Fibroblast of villous mesenchyme (primary cell): ENCODE measurements at regions not wholly inside any gene's neighbourhood (a gene's known extent, or its start where the extent isn't known, plus 50 kb on each side); places are given as distances from the start of the nearest gene placed in this dataset.
"Not testable (repeated sequence)": the region's sequence is repeated elsewhere in the genome, so short reads cannot be mapped to it uniquely, and the experiment has no call there.

ENCODE experiments used
- DNase-seq: peaks from one replicate; pipeline ENCODE4 v3.0.0-alpha.2; 2010; ENCODE audit warnings: low read depth
- H3K4me3 ChIP-seq: 2 replicates; pipeline ENCODE4 v1.5.1; 2011; ENCODE audit warnings: low read depth, mild to moderate bottlenecking, low read length
- TF ChIP-seq, protein P1 (sequence below): IDR thresholded peaks from 2 replicates; pipeline ENCODE4 v1.5.1; 2012; ENCODE audit warnings: low read depth, mild to moderate bottlenecking, low read length; ENCODE audit not compliant: insufficient read depth

DNA sequence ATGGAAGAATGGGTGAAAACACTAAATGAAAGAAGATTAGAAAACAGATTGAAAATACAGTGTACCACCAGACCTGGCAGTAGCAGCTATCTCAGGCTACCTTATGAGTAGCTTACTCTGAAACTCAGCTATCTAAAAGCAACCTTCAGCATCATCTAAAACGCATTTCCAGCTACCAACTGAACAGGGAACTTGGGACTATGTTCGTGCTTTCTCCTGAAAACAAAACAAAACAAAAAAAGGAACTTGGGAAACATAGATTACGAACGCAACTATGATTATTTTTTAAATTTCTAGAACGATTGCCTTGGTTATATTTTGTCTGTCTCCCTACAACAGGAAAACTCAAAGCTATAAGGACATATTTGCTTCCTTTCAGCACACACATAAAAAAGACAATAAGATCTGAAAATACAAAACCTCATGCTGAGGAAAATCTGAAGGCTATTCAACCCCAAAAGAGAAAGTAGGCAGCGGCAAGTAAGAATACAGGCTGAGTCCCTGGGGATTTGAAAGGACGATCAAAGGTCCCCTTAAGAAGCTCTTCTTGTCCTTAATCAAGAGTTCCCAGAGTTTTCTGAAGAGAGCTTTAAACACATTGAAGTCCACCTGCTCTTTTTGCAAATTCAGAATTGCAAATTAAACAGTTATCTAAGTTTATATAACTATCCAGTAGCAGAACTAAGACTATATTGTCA is 53.4 kb downstream of the OR2K2 start:
- no peak for DNase-seq
- H3K4me3 ChIP-seq: no peak overlapping the region
- TF ChIP-seq, protein P1, sequence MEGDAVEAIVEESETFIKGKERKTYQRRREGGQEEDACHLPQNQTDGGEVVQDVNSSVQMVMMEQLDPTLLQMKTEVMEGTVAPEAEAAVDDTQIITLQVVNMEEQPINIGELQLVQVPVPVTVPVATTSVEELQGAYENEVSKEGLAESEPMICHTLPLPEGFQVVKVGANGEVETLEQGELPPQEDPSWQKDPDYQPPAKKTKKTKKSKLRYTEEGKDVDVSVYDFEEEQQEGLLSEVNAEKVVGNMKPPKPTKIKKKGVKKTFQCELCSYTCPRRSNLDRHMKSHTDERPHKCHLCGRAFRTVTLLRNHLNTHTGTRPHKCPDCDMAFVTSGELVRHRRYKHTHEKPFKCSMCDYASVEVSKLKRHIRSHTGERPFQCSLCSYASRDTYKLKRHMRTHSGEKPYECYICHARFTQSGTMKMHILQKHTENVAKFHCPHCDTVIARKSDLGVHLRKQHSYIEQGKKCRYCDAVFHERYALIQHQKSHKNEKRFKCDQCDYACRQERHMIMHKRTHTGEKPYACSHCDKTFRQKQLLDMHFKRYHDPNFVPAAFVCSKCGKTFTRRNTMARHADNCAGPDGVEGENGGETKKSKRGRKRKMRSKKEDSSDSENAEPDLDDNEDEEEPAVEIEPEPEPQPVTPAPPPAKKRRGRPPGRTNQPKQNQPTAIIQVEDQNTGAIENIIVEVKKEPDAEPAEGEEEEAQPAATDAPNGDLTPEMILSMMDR: no peak

DNA sequence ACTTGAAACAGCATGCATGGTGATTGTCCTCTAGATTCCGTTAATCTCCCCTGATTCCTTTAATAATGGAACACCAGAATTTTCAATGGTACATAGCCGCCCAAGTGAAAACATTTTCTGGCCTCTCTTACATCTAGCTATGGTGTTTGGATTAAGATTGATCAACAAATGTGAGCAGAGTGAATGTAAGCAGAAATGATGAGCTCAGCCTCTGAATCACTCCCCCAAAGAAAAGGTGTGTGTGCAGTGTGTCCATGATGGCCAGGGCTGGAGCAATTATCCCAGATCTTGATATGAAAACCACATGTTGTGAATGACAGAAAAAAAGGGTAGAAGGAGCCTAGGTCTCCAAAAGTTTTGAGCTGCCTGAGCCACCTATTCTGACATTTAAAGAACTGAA is 55.3 kb downstream of the OR2K2 start:
- H3K4me3 ChIP-seq: no peak overlapping the region
- DNase-seq: no peak
- TF ChIP-seq, protein P1: no peak

DNA sequence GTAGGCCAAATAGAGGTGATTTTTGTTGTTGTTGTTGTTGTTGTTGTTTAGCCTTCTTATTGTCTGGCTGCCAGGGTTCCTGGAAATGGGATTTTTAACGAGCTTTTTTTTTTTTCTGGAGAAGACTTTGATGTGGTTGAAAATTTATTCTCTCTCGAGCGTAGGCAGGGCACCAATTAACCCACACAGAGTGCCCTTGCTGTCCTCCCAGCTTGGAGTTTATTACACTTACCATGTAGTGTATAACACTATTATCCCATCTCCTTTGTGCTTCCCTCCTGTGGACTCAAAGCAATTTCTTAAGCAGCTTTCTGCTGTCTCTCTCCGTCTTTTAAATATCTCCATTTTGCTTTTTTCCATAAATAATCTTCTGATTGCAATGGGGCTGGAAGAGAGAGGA is 57.4 kb downstream of the OR2K2 start:
- TF ChIP-seq, protein P1: no peak
- DNase-seq: no peak
- H3K4me3 ChIP-seq: no peak overlapping the region

DNA sequence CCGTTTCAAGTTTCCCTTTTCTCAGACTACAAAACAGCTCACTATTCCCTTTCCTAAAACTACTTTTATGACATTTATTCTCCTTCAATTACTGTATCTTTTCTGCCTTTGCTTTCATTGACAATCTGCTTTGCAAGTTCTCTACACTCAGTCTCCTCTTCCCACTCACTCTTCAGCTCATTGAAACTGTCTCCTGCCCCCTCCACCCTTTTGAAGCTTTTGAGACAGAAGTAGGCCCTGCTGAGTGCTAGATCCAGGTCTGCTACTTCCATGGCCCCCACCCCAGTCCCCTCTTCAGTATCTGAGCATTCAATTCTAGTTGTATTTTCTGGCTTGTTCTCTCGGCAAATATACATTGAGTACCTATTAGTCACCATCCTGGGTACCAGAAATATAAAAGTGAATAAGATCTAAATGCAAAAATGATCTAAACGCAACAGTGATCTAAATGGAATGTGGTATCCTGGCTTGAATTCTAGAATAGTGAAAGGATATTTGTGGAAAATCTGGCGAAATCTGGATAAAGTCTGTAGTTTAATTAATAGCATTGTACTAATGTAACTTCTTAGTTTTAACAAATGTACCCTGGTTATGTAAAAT is 58.4 kb downstream of the OR2K2 start:
- no peak for DNase-seq
- TF ChIP-seq, protein P1: no peak
- no peak overlapping the region for H3K4me3 ChIP-seq

DNA sequence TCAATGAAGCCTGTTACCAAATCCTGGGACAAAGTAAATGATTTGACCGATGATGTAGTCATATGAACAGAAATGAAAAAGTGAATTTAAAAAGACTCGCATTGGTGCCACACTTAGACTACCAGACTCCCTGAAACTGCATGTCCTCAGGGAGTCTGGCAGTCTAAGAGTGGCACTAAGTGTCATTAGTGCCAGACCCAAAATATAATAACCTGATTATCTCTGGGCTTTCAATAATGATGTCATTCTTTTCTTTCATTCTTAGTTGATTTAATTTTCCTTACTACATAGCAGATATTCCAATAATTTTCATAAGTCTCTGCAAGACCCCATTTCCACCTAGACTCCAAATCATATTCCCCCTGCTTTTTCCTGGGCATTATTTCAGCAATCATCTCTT is 59.0 kb downstream of the OR2K2 start:
- no peak for DNase-seq
- TF ChIP-seq, protein P1: no peak
- no peak overlapping the region for H3K4me3 ChIP-seq

DNA sequence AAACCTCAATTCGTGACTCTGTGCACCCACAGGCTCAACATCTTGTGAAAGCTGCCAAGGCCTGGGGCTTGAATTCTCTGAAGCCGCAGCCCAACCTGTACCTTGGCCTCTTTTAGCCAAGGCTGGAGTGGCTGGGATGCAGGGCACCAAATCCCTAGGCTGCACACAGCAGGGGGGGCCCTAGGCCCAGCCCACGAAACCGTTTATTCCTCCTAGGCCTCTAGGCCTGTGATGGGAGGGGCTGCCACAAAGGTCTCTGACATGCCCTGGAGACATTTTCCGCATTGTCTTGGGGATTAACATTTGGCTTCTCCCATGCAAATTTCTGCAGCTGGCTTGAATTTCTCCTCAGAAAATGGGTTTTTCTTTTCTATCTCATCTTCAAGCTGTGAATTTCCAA is 64.0 kb downstream of the OR2K2 start:
- H3K4me3 ChIP-seq, DNase-seq: not testable (repeated sequence)

DNA sequence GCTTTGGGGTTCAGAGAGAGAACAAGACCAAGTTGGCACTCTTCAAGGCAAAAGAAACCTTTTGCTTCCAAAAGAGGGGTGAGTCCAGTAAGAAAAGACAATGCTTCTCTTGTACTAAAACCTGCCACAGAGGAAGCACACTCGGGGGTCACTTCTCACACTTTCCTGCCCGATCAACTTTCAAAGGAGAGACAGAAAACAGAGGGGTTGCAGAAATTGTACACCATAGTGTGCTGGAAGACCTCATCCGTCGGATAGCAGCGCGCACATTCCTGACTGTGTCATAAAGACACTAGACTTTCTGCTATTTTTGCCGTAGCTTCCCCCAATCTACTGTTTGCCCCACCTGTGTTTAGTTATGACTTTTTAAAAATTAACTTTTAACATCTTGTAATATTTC is 66.9 kb downstream of the OR2K2 start:
- no peak overlapping the region for H3K4me3 ChIP-seq
- DNase-seq: no peak
- TF ChIP-seq, protein P1: no peak
